IMR-90 (cell line): ENCODE measurements at regions not wholly inside any gene's neighbourhood (a gene's known extent, or its start where the extent isn't known, plus 50 kb on each side); places are given as distances from the start of the nearest gene placed in this dataset.
"Not testable (repeated sequence)": the region's sequence is repeated elsewhere in the genome, so short reads cannot be mapped to it uniquely, and the experiment has no call there.

Experiments used
- ATAC-seq: fragments of 200-7000 bp; cut with Tn5 transposase; 2 replicates; pipeline ENCODE4 v1.9.1; 2020; ENCODE audit warnings: low read depth, mild to moderate bottlenecking, moderate library complexity
- BruUV-seq: library from RNA; stranded (reverse); fragments of 400-500 nt; replicated peaks from 2 replicates; lab custom pipeline; 2021; lab: Mats Ljungman, UMichigan
- CTCF ChIA-PET: fragments of 300-600 bp; formaldehyde crosslinking; extraction: SDS; loops from one replicate; lab custom pipeline; 2021; ENCODE audit warnings: antibody characterized with exemption; lab: Yijun Ruan, JAX
- POLR2A ChIA-PET: fragments of 300-600 bp; sonication (Branson Sonifier 250); formaldehyde crosslinking; loops from one replicate; lab custom pipeline; 2022; ENCODE audit warnings: antibody characterized with exemption; ENCODE audit not compliant: unreplicated experiment; lab: Charles Lee
- DNase-seq: peaks from one replicate; pipeline ENCODE4 v3.0.0; 2013
- H2AFZ ChIP-seq: replicated peaks from 2 replicates; pipeline ENCODE3; 2013; ENCODE audit warnings: low read length, mild to moderate bottlenecking; ENCODE audit not compliant: poor library complexity
- H2AK5ac ChIP-seq: 2 replicates; pipeline ENCODE4 v1.6.1; 2013; ENCODE audit warnings: low read depth, low read length, inconsistent platforms
- H2AK9ac ChIP-seq: replicated peaks from 2 replicates; pipeline ENCODE3; 2013; ENCODE audit warnings: mild to moderate bottlenecking, low read depth, low read length, moderate library complexity; ENCODE audit not compliant: poor library complexity
- H2BK120ac ChIP-seq: 2 replicates; pipeline ENCODE4 v1.6.1; 2013; ENCODE audit warnings: low read depth, low read length, inconsistent platforms
- H2BK15ac ChIP-seq: 3 replicates; pipeline ENCODE4 v1.6.1; 2013; ENCODE audit warnings: low read depth, low read length, inconsistent platforms
- H2BK20ac ChIP-seq: 2 replicates; pipeline ENCODE4 v1.6.1; 2013; ENCODE audit warnings: low read depth, mild to moderate bottlenecking, inconsistent platforms, low read length, moderate library complexity
- H2BK5ac ChIP-seq: 2 replicates; pipeline ENCODE4 v1.6.1; 2013; ENCODE audit warnings: mild to moderate bottlenecking, low read depth, low read length, inconsistent platforms; ENCODE audit not compliant: poor library complexity, severe bottlenecking
- H3K14ac ChIP-seq: replicated peaks from 2 replicates; pipeline ENCODE4 v1.6.1; 2013; ENCODE audit warnings: low read depth, low read length, inconsistent platforms
- H3K18ac ChIP-seq: 2 replicates; pipeline ENCODE4 v1.6.1; 2013; ENCODE audit warnings: low read depth, low read length, control low read depth
- H3K23ac ChIP-seq: 2 replicates; pipeline ENCODE4 v1.6.1; 2013; ENCODE audit warnings: low read depth, low read length, inconsistent platforms
- H3K27ac ChIP-seq: 2 replicates; pipeline ENCODE4 v1.5.1; 2013; ENCODE audit warnings: mild to moderate bottlenecking, control low read depth, low read length; ENCODE audit not compliant: insufficient read depth
- H3K27me3 ChIP-seq: 2 replicates; pipeline ENCODE4 v1.6.1; 2013; ENCODE audit warnings: low read length; ENCODE audit not compliant: control insufficient read depth, insufficient read depth
- H3K36me3 ChIP-seq: 2 replicates; pipeline ENCODE4 v1.6.1; 2013; ENCODE audit warnings: low read length, mixed read lengths; ENCODE audit not compliant: control insufficient read depth, insufficient read depth
- H3K4ac ChIP-seq: 2 replicates; pipeline ENCODE4 v1.6.1; 2013; ENCODE audit warnings: low read depth, low read length, inconsistent platforms
- H3K4me1 ChIP-seq: 2 replicates; pipeline ENCODE4 v1.6.1; 2013; ENCODE audit warnings: low read length, mixed read lengths; ENCODE audit not compliant: control insufficient read depth, insufficient read depth
- H3K4me2 ChIP-seq: 2 replicates; pipeline ENCODE4 v1.6.1; 2013; ENCODE audit warnings: low read depth, mild to moderate bottlenecking, control low read depth, low read length, moderate library complexity
- H3K4me3 ChIP-seq: 2 replicates; pipeline ENCODE4 v1.5.1; 2013; ENCODE audit warnings: low read depth, mild to moderate bottlenecking, control low read depth, low read length, moderate library complexity; ENCODE audit not compliant: insufficient read depth
- H3K56ac ChIP-seq: 2 replicates; pipeline ENCODE4 v1.6.1; 2013; ENCODE audit warnings: low read length, inconsistent platforms; ENCODE audit not compliant: insufficient read depth; ENCODE audit errors: extremely low read depth
- H3K79me1 ChIP-seq, 2 experiments: 2 replicates each; pipeline ENCODE4 v1.6.1; 2013; ENCODE audit warnings: low read length in 2 of 2, inconsistent platforms in 1 of 2, low read depth in 1 of 2
- H3K9ac ChIP-seq: 2 replicates; pipeline ENCODE4 v1.6.1; 2013; ENCODE audit warnings: low read depth, low read length, control low read depth
- H3K9me1 ChIP-seq: 2 replicates; pipeline ENCODE4 v1.6.1; 2013; ENCODE audit warnings: low read length, inconsistent platforms; ENCODE audit not compliant: insufficient read depth
- H3K9me3 ChIP-seq: 2 replicates; pipeline ENCODE4 v1.6.1; 2013; ENCODE audit warnings: low read length; ENCODE audit not compliant: control insufficient read depth, insufficient read depth
- H4K20me1 ChIP-seq: 2 replicates; pipeline ENCODE4 v1.6.1; 2013; ENCODE audit warnings: low read length, inconsistent platforms; ENCODE audit not compliant: insufficient read depth
- H4K5ac ChIP-seq: 2 replicates; pipeline ENCODE4 v1.6.1; 2013; ENCODE audit warnings: mild to moderate bottlenecking, low read depth, low read length, control low read depth
- H4K8ac ChIP-seq, 2 experiments: 2 replicates each; pipeline ENCODE4 v1.6.1; 2013; ENCODE audit warnings: low read depth in 2 of 2, low read length in 2 of 2, control low read depth in 1 of 2, inconsistent platforms in 1 of 2
- H4K91ac ChIP-seq: 2 replicates; pipeline ENCODE4 v1.6.1; 2013; ENCODE audit warnings: low read depth, low read length, inconsistent platforms; ENCODE audit not compliant: insufficient read depth
- WGBS, 2 experiments: methylation state at CpG; one replicate each; pipeline versions ENCODE4 v1.1.5 to v1.1.7; 2013; ENCODE audit warnings: missing lambda C conversion rate in 2 of 2; ENCODE audit not compliant: insufficient read length in 1 of 2; ENCODE audit errors: extremely low coverage in 2 of 2; 5-methylcytosine and 5-hydroxymethylcytosine counted together
- dilution Hi-C: fragments of 300-500 bp; cut with HindIII; formaldehyde crosslinking; loops from one replicate; pipeline ENCODE4 v1.14.3; 2018; ENCODE audit warnings: low sequenced_read_pairs; ENCODE audit not compliant: unreplicated experiment
- in situ Hi-C: fragments of 300-500 bp; cut with MboI; formaldehyde crosslinking; loops from 3 replicates; pipeline ENCODE4 v1.14.3; 2019; ENCODE audit warnings: low sequenced_read_pairs, inconsistent platforms, mixed read lengths
- intact Hi-C: fragments of 100-400 bp; cut with micrococcal nuclease; formaldehyde crosslinking; loops from 2 replicates; pipeline ENCODE4 v1.10.0; 2022

- intact Hi-C loops, H2AFZ ChIP-seq, H3K4me3 ChIP-seq, H3K9me1 ChIP-seq, dilution Hi-C loops, POLR2A ChIA-PET, H3K14ac ChIP-seq, H3K79me1 ChIP-seq, H4K5ac ChIP-seq, H3K9me3 ChIP-seq, H2BK15ac ChIP-seq, H2AK9ac ChIP-seq, H4K20me1 ChIP-seq, H4K8ac ChIP-seq, H4K91ac ChIP-seq, H3K4me2 ChIP-seq, DNase-seq, H3K9ac ChIP-seq, H3K23ac ChIP-seq, H3K27me3 ChIP-seq, H3K27ac ChIP-seq, H3K18ac ChIP-seq, BruUV-seq, H3K4ac ChIP-seq, H3K36me3 ChIP-seq, CTCF ChIA-PET, ATAC-seq, H2AK5ac ChIP-seq, H3K4me1 ChIP-seq, in situ Hi-C loops, H2BK5ac ChIP-seq, H3K56ac ChIP-seq, H2BK20ac ChIP-seq, H2BK120ac ChIP-seq: not testable (repeated sequence)
- 90% methylated on average over 2 of the region's 22 CpGs; no CpG with 5 or more reads in 1 of the 2 experiments for WGBS, 2 experiments
Observed at GRCh38 chr2:110338277-110339003, 126.1 kb upstream of the MTLN start.

GRCh38 chr2:110336071-110336470, 123.7 kb upstream of the MTLN start:
- H3K4ac ChIP-seq, H3K9me1 ChIP-seq, H3K79me1 ChIP-seq, BruUV-seq, H3K9me3 ChIP-seq, H3K4me3 ChIP-seq, dilution Hi-C loops, H3K27me3 ChIP-seq, DNase-seq, intact Hi-C loops, H4K20me1 ChIP-seq, H2BK15ac ChIP-seq, H3K4me1 ChIP-seq, in situ Hi-C loops, ATAC-seq, H3K23ac ChIP-seq, H3K27ac ChIP-seq, H2AK5ac ChIP-seq, H4K91ac ChIP-seq, H3K18ac ChIP-seq, H3K36me3 ChIP-seq, H2AK9ac ChIP-seq, H3K4me2 ChIP-seq, H2BK20ac ChIP-seq, H2BK120ac ChIP-seq, H3K9ac ChIP-seq, H2BK5ac ChIP-seq, CTCF ChIA-PET, H3K14ac ChIP-seq, H4K8ac ChIP-seq, H4K5ac ChIP-seq, H3K56ac ChIP-seq, POLR2A ChIA-PET, H2AFZ ChIP-seq: not testable (repeated sequence)
- WGBS, 2 experiments: no CpG with 5 or more reads among the region's 5 CpGs
